Osteocyte (in vitro differentiated cells): ENCODE measurements at regions not wholly inside any gene's neighbourhood (a gene's known extent, or its start where the extent isn't known, plus 50 kb on each side); places are given as distances from the start of the nearest gene placed in this dataset.

Source experiments
- DNase-seq: peaks from one replicate; pipeline ENCODE4 v3.0.0; 2021; ENCODE audit warnings: mixed read lengths; ENCODE audit not compliant: unreplicated experiment; ENCODE audit errors: extremely low spot score
- H3K27ac Mint-ChIP-seq: one replicate; pipeline ENCODE4 v1.8.0; 2021; ENCODE audit warnings: mild to moderate bottlenecking, mixed read lengths; ENCODE audit not compliant: unreplicated experiment
- H3K27me3 Mint-ChIP-seq: one replicate; pipeline ENCODE4 v1.8.0; 2021; ENCODE audit warnings: mixed read lengths; ENCODE audit not compliant: unreplicated experiment
- H3K36me3 Mint-ChIP-seq: one replicate; pipeline ENCODE4 v1.8.0; 2021; ENCODE audit warnings: mixed read lengths; ENCODE audit not compliant: unreplicated experiment
- H3K4me1 Mint-ChIP-seq: one replicate; pipeline ENCODE4 v1.8.0; 2021; ENCODE audit warnings: mixed read lengths; ENCODE audit not compliant: unreplicated experiment
- H3K4me3 Mint-ChIP-seq: one replicate; pipeline ENCODE4 v1.8.0; 2021; ENCODE audit warnings: mild to moderate bottlenecking, moderate library complexity, mixed read lengths; ENCODE audit not compliant: unreplicated experiment
- H3K9me3 Mint-ChIP-seq: one replicate; pipeline ENCODE4 v1.8.0; 2021; ENCODE audit warnings: mixed read lengths; ENCODE audit not compliant: unreplicated experiment
- TF ChIP-seq, protein P1 (sequence below): fragments of 200-600 bp; sonication (generic); IDR thresholded peaks from 2 replicates; pipeline ENCODE4 v1.5.0; 2021; ENCODE audit warnings: antibody characterized with exemption, mild to moderate bottlenecking, moderate library complexity

DNA sequence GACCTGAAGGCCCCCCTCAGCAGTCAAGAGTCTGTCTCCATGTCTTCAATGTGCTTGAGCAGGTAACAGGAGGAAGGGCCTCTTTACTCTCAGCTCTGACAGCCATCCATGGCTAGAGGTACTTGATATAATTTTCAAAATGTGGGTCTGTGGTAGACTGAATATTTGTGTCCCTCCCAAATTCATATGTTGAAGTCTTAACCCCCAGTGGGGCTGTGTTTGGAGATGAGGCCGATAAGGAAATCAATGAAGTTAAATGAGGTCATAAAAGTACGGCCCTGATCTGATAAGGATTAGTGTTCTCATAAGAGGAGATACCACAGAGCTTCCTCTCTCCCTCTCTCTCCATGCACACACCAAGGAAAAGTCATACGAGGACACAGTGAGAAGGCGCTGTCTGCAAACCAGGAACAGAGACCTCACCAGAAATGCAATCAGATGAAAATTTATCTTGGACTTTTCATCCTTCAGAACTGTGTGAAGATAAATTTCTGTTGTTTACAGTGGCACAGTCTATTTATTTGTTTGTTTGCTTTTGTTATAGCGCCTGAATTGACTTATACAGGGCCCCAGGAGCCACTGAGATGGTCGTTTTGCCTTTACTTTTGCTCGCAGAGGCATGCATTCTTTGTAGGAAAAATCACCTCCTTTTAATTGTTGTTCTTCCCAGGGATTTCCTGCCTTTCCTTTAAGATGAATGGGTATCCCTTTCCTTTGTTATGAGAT is 274.8 kb upstream of the TRIB2 start:
- Mint-ChIP-seq H3K27me3 (no peaks in the 10 kb centered on the region), H3K27ac (no peak overlapping the region), H3K9me3 (no peaks in the 10 kb centered on the region), H3K4me3 (no peak overlapping the region), H3K4me1 (peaks cover 31% of the 10 kb centered on the region), H3K36me3 (no peaks in the 10 kb centered on the region)
- TF ChIP-seq, protein P1, sequence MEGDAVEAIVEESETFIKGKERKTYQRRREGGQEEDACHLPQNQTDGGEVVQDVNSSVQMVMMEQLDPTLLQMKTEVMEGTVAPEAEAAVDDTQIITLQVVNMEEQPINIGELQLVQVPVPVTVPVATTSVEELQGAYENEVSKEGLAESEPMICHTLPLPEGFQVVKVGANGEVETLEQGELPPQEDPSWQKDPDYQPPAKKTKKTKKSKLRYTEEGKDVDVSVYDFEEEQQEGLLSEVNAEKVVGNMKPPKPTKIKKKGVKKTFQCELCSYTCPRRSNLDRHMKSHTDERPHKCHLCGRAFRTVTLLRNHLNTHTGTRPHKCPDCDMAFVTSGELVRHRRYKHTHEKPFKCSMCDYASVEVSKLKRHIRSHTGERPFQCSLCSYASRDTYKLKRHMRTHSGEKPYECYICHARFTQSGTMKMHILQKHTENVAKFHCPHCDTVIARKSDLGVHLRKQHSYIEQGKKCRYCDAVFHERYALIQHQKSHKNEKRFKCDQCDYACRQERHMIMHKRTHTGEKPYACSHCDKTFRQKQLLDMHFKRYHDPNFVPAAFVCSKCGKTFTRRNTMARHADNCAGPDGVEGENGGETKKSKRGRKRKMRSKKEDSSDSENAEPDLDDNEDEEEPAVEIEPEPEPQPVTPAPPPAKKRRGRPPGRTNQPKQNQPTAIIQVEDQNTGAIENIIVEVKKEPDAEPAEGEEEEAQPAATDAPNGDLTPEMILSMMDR: no peak
- DNase-seq: no peak

DNA sequence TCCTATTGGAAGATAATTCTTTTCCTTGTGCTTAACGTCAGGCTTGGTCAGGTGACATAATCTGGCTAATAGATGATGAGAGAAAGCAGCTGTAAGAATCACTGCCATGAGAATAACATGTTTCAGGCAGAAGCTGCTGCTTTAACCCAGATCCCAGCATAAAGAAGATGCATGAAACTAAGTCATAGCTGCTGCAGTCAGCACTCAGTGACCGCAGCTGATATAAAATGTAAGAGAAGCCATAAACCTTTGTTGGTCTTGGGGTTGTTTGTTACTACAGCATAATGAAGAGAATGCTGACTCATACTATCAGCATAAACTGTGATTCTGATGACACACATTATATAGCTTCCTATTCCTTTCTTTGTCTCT is 274.3 kb upstream of the TRIB2 start:
- Mint-ChIP-seq H3K4me3 (no peak overlapping the region), H3K4me1 (peaks cover 31% of the 10 kb centered on the region), H3K9me3 (no peaks in the 10 kb centered on the region), H3K27me3 (no peaks in the 10 kb centered on the region), H3K27ac (no peak overlapping the region), H3K36me3 (no peaks in the 10 kb centered on the region)
- TF ChIP-seq, protein P1: no peak
- DNase-seq: no peak

DNA sequence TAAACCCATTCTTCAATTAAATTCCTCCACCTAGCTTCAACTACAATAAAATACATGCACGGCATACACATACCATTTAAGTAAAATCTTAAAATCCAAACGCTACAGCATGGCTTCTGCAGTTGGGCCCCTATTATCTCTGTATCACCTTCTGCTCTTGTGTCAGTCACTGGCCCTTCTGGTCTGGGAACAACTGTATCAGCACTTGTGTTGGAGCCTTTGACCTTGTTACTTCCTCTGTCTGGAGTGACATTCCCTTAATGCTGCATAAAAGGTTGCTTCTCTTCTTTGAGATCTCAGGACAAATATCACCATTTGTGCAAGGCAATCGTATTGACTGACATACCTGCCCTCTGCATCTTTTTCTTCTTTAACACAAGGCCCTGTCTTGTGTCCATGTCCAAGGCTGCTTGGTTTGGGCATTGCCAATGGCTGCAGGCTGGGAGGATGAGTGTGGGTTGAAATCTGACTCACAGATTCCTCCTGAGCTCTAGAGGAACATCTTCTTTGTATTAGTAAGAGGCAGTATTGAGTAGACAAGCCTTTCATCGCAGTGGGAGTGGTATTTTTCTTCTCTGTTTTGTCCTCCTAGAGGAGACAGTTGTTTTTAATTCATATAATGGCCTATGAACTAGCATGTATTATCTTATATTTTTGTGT is 267.8 kb upstream of the TRIB2 start:
- no peaks in the 10 kb centered on the region for H3K27me3 Mint-ChIP-seq
- H3K4me3 Mint-ChIP-seq: no peak overlapping the region
- no peaks in the 10 kb centered on the region for H3K36me3 Mint-ChIP-seq
- TF ChIP-seq, protein P1: no peak
- H3K4me1 Mint-ChIP-seq: peaks cover 33% of the 10 kb centered on the region
- no peak for DNase-seq
- H3K9me3 Mint-ChIP-seq: no peaks in the 10 kb centered on the region
- H3K27ac Mint-ChIP-seq: no peak overlapping the region

DNA sequence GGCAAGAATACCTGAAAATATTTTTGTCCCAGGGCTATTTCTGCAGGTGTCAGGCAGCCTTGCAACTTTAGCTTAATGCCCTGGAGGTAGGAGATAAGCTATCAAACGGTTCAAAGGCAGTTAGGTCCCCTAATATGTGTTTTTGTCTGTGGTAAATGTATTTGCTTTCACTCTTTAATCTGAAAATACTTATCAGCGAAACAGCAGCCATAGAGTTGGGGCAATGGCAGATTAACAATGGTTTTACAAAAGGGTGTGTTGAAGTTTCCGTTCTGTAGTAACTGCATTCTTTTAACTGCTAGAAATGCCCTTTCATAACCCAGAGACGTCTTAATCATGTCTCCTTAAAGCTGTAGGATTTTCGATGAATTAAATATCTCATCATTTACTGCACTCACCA is 265.0 kb upstream of the TRIB2 start:
- H3K27me3 Mint-ChIP-seq: no peaks in the 10 kb centered on the region
- no peaks in the 10 kb centered on the region for H3K36me3 Mint-ChIP-seq
- H3K4me3 Mint-ChIP-seq: no peak overlapping the region
- H3K4me1 Mint-ChIP-seq: peaks cover 36% of the 10 kb centered on the region
- DNase-seq: no peak
- peak overlapping the region; percentile 83 for H3K27ac Mint-ChIP-seq
- no peaks in the 10 kb centered on the region for H3K9me3 Mint-ChIP-seq
- TF ChIP-seq, protein P1: no peak

DNA sequence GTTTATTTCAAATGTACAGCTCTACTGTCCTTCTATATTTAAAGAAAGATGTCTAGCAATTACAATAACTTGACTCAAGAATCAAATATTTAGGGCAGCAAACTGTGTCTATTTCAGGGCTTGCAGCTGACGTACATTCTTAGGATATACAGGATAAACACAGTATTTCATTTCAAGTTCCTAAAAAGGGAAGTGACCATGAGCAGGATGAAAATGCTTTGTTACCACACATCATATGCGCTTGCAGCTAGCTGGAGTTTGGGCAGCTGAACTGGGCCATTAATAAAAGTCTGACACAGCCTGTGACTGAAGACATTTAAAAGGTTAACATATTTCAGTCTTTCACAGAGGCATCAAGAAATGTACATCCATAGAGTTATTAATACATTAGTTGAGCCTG is 264.6 kb upstream of the TRIB2 start:
- DNase-seq: no peak
- H3K4me1 Mint-ChIP-seq: peaks cover 41% of the 10 kb centered on the region
- peak overlapping the region; percentile 83 for H3K27ac Mint-ChIP-seq
- H3K27me3 Mint-ChIP-seq: no peaks in the 10 kb centered on the region
- no peaks in the 10 kb centered on the region for H3K36me3 Mint-ChIP-seq
- no peak overlapping the region for H3K4me3 Mint-ChIP-seq
- H3K9me3 Mint-ChIP-seq: no peaks in the 10 kb centered on the region
- TF ChIP-seq, protein P1: no peak
